ENCODE measurements at regions not wholly inside any gene's neighbourhood (a gene's known extent, or its start where the extent isn't known, plus 50 kb on each side); places are given as distances from the start of the nearest gene placed in this dataset.

DNA sequence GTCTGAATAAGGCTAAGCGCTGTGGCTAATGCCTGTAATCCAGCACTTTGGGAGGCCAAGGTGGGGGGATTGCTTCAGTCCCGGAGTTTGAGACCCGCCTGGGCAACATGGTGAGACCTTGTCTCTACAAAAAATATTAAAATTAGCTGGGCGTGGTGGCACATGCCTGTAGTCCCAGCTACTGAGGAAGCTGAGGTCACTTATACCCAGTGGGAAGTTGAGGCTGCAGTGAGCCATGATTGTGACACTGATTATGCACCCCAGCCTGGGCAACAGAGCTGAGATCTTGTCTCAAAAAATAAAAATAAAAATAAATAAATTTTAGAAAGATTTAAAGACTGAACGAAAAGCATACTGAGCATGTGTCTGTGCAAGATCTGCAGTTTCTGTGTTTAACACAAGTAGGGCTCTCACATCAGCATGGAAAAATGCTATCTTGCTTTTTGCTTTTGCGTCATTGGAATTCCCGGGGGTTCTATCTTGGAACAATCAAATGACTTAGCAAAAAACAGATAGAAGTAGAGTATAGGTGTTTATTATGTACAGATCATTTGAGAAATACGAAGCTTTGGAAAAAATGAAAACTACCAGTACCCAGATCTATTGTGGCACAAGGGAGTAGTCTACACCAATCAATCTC lies 161.9 kb downstream of the CAPZA3 start:
- no peak for TF ChIP-seq RNF2 (IDR thresholded peaks at IDR 0.05; ENCODE audit: borderline replicate concordance, low read depth)
- TF ChIP-seq, protein P1, sequence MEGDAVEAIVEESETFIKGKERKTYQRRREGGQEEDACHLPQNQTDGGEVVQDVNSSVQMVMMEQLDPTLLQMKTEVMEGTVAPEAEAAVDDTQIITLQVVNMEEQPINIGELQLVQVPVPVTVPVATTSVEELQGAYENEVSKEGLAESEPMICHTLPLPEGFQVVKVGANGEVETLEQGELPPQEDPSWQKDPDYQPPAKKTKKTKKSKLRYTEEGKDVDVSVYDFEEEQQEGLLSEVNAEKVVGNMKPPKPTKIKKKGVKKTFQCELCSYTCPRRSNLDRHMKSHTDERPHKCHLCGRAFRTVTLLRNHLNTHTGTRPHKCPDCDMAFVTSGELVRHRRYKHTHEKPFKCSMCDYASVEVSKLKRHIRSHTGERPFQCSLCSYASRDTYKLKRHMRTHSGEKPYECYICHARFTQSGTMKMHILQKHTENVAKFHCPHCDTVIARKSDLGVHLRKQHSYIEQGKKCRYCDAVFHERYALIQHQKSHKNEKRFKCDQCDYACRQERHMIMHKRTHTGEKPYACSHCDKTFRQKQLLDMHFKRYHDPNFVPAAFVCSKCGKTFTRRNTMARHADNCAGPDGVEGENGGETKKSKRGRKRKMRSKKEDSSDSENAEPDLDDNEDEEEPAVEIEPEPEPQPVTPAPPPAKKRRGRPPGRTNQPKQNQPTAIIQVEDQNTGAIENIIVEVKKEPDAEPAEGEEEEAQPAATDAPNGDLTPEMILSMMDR (IDR thresholded peaks at IDR 0.05) = no peak
- TF ChIP-seq, protein P2, sequence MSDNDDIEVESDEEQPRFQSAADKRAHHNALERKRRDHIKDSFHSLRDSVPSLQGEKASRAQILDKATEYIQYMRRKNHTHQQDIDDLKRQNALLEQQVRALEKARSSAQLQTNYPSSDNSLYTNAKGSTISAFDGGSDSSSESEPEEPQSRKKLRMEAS (IDR thresholded peaks at IDR 0.05) = no peak
- TF ChIP-seq EP300 (IDR thresholded peaks at IDR 0.05) = no peak

All from A549 (cell line).